Stimulated activated CD4-positive, alpha-beta T cell treated with anti-CD3 and anti-CD28 coated beads, Interleukin-2, amount 100 ng/mL, for 24 hours (primary cell): ENCODE measurements at regions not wholly inside any gene's neighbourhood (a gene's known extent, or its start where the extent isn't known, plus 50 kb on each side); places are given as distances from the start of the nearest gene placed in this dataset.

Source experiments
- DNase-seq, 2 donors: peaks; one replicate each; pipeline ENCODE4 v3.0.0-alpha.2; 2020

DNA sequence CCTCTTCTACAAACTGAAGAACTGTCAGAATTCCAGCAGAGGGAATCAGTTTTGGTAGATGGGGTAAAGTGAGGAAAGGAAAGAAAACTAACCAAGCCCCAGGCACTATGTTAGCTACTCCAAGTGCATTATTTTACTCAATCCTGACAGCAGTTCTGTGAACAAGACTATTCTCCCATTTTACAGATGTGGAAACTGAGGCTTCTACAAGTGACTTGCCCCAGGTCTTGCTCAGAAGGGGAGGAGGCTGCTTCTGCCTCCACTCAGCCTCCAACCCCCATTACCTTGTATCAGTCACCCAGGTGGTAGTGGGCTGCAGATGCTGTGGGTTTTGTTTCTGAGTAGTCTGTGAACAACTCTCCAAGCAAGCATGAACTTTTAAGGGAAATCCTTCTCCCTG, 315.2 kb upstream of the MAF start:
- DNase-seq: no peak

- no peak for DNase-seq
Observed at GRCh38 chr16:79914961-79915720, 314.6 kb upstream of the MAF start.

- DNase-seq: no peak
Observed at GRCh38 chr16:79912592-79913310, 312.2 kb upstream of the MAF start.

- no peak for DNase-seq
Observed at GRCh38 chr16:79911660-79912059, 311.1 kb upstream of the MAF start.

DNA sequence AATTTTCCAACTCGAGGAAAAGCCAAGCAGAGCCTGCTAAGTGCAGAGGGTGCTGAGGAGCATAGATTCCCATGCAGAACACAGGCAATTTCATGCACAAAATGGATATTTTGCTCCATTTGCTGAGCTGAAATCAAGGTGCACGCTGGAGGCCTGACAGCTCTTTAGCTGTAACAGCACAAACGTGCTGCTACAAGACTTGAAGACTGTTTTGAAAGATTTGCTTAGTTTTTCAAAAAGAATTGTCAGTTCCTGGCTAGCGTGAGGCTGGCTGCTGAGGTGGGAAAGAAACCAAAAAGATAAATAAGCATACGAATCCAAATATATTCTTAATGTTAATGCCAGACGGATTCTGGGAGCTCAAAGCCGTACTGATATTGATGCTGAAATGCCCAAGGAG, 309.0 kb upstream of the MAF start:
- DNase-seq: no peak

DNA sequence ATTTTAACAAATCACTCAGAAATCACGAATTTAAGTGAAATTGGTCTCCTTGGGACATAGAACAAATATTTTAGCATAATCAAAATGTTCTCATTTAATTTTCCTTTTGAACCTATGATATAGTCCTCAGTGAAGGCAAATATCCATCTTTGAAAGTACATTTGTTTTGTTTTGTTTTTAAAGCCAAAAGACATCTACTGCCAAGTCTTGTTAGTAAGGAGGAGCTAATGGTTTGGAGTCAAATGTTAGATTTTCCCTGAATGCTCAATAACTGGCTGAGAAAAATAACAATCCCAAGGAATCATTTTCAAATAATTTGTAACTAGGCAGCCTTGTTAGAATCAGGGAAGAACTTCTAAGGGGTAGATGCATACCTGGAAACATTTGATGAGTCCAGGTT, 302.9 kb upstream of the MAF start:
- no peak for DNase-seq

DNA sequence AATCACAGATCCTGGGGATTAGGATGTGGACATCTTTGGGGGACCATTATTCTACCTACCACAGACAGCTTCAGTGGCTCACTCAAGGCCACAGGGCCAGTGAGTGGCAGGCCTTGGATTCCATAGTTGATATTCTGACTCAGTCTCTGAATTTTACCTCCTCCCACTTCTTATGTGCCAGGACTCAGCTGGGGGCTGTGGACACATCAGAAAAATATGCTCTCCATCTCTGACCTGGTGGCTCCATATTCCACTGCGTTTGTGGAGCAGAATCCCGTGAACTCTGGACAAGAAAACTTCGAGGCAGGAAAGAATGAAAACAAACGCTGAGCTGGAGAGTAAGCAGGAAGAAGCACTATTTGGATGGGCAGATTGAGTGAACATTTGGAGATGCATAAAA, 301.8 kb upstream of the MAF start:
- DNase-seq: no peak

DNA sequence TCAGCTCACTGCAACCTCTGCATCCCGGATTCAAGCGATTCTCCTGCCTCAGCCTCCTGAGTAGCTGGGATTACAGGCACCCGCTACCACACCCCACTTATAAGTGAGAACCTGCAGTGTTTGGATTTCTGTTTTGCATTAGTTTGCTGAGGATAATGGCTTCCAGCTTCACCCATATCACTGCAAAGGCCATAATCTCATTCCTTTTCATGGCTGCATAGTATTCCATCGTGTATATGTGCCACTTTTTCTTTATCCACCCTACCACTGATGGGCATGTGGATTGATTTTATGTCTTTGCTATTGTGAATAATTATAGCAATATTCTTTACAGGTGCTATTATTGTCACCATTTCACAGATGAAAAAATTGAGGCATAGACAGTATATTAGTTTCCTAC, 301.0 kb upstream of the MAF start:
- no peak for DNase-seq

- DNase-seq: no peak
Observed at GRCh38 chr16:79899716-79900115, 299.2 kb upstream of the MAF start.

DNA sequence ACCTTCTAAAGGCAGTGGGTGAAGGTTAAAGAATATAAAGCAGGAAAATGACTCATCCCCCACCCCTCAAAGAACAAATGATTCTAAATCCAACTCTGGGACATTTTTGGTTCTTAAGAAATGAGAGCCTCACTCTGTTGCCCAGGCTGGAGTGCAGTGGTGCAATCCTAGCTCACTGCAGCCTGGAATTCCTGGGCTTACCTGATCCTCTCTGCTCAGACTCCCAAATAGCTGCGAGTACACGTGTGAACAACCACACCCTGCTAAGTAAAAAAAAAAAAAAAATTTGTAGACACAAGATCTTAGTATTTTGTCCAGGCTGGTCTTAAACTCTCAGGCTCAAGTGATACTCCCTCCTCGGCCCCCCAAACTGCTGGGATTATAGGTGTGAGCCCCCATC, 298.8 kb upstream of the MAF start:
- no peak for DNase-seq

- DNase-seq: no peak
Observed at GRCh38 chr16:79898703-79899102, 298.2 kb upstream of the MAF start.

DNA sequence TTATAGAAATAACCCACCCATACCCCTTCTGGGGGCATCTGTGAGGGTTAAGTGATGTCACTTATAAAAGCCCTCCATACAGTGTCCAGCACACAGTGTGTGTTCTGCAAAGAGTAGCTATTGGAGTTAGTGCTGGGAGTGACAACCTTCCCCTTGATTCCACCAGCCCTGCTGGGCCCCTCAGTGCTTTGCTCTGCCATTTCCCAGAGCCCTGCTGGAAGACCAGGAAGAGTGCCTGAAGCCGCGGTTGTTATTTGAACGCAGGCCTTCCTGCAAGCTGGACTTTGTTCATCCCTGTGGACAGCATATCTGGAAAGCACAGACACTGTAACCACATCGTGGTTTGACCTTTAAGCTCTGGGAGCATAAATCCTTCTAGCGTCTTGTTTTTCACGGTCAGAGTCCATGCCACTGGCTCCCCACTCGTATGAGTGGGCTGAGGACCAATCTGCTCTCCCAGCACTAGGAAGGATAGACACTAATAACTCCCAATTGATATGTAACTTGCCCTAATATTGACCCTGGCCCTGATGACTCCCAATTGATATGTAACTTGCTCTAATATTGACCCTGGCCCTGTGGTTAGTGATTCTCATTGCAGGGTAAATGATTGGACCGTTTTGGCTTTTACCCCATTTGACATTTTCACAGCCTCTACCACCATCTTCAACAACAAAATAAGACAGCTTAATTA, 297.1 kb upstream of the MAF start:
- DNase-seq: no peak

GRCh38 chr16:79897104-79897452, 296.5 kb upstream of the MAF start:
- DNase-seq: no peak

- DNase-seq: no peak
Observed at GRCh38 chr16:79895917-79896203, 295.3 kb upstream of the MAF start.

DNA sequence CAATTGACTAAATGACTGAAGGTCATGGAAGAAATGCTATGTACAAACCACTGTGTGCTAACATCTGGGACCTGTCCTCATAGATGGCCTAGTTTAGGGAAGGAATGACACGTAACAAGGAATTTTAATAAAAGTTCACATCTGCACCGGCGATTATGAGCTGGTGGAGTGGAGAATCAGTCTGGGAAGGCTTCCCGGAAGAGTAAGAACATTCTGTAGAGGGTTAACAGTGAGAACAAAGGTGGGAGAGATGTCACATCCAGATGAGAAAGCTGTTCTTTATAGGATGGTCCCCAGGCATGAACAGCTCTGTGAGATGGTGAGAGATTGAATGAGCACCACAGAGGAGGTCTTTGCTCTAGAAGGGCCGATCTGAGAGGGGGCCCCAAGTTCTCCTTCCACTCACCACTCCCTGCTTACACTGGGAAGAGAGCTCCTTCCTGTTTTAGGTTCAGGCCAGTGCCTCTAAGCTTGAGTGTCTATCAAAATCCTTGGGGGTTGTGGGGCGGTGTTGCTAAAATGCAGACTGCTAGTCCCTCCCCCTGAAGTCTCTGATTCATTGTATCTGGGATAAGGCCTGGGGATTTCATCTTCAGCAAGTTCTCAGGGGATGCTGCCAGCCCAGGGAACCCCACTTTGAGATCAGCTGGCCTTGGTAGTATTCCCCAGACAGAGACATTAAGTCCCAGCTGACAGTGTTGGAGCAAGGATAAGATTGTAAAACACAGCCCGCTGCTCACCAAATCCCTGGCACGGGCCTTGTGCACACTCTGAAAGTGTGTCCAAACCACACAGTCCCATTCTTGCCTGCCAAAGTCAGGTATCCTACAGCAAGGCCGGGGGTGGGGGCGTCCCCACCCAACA, 294.7 kb upstream of the MAF start:
- DNase-seq: no peak

- no peak for DNase-seq
Observed at GRCh38 chr16:79893445-79893844, 292.9 kb upstream of the MAF start.

GRCh38 chr16:79892278-79892677, 291.7 kb upstream of the MAF start:
- DNase-seq: no peak

GRCh38 chr16:79891458-79891857, 290.9 kb upstream of the MAF start:
- DNase-seq: no peak

DNA sequence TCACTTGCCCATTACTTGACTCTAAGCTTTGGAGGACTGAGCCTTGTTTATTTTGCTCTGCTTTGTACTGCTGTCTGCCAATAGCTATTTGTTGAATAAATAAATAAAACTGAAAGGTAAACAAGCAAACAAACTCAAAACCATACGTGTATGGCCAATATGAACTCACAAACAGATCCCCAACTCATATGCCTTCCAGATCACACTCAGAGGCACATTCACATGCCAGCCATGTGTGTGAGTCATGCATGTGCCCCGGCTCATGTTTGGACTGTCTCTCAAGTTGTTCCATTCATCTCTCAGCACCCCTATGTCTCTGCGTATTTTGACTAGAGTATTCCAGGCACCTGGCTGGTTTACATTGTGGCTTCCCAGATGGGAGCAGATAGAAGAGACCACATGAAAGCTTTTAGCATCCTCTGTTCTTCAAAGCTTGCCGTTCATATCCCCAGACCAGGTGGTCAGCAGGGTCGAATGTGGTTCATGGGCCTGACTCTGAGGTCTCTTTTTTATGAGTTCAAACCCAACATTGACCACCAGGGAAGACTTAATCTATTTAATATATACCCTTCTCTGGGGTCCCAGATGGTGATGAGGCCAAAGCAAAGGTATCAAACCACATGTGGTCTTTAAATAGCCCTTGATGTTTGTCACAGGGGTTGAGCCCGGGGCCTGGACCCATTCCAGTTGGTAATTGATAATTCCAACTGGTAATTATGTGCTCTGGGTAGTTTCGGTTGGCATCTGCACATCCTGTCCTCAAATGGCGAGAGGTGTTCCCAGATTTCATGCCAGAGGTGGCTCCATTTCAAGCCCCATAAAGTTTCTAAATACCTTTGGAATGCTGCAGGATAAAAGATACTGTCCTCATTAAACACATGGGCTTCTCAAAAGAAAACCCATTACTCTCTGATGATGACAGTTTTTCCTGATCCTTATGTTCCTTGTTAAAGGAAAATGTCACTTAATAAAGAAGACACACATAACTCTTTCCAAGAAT, 287.3 kb upstream of the MAF start:
- DNase-seq: no peak

DNA sequence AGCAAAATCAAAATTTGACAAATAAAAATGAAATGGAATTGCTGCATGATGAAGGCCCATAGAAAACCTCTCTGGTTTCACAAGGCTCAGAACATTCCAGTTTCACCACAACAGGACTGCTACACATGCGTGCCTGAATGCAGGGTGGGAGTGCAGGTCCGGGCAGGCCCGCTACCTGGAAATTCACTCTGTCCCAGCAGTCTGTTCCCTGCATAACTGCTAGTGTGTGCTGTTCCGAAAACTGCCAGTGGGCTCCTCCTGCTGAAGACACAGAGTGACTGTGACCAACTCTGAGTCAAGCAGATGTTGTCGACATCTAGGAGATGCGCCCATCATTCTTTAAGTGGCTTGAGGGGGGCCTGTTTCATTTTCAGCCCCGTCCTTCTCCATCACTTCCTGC, 284.8 kb upstream of the MAF start:
- no peak for DNase-seq

- no peak for DNase-seq
Observed at GRCh38 chr16:79883494-79883893, 283.0 kb upstream of the MAF start.

- DNase-seq: no peak
Observed at GRCh38 chr16:79882340-79883005, 281.9 kb upstream of the MAF start.
